AG04450 (cell line): ENCODE measurements at regions not wholly inside any gene's neighbourhood (a gene's known extent, or its start where the extent isn't known, plus 50 kb on each side); places are given as distances from the start of the nearest gene placed in this dataset.

Experiments
- CTCF ChIA-PET: fragments of 300-600, 350-600 bp; formaldehyde crosslinking; extraction: SDS; loops from one replicate; lab custom pipeline; 2022; ENCODE audit warnings: antibody characterized with exemption, inconsistent platforms; lab: Charles Lee
- POLR2A ChIA-PET: fragments of 350-600 bp; formaldehyde crosslinking; extraction: SDS; loops from one replicate; lab custom pipeline; 2021; ENCODE audit warnings: antibody characterized with exemption, inconsistent platforms; lab: Yijun Ruan, JAX
- DNase-seq: peaks from one replicate; pipeline ENCODE4 v3.0.0-alpha.2; 2011; ENCODE audit warnings: low read depth, low spot score
- H3K27ac ChIP-seq: one replicate; pipeline ENCODE4 v1.5.1; 2012; ENCODE audit warnings: low read depth, low read length, control low read depth
- H3K27me3 ChIP-seq: one replicate; pipeline ENCODE4 v1.6.0; 2012; ENCODE audit warnings: low read length; ENCODE audit not compliant: control insufficient read depth, insufficient read depth
- H3K4me3 ChIP-seq: 2 replicates; pipeline ENCODE4 v1.5.1; 2011; ENCODE audit warnings: mild to moderate bottlenecking, low read depth, low read length, control low read depth
- H3K9me3 ChIP-seq: 2 replicates; pipeline ENCODE4 v1.5.1; 2012; ENCODE audit warnings: low read length; ENCODE audit not compliant: control insufficient read depth, insufficient read depth
- CTCF ChIP-seq: IDR thresholded peaks from 2 replicates; pipeline ENCODE4 v1.5.1; 2011; ENCODE audit warnings: low read depth, low read length, control low read depth, inconsistent platforms

GRCh38 chr6:23465912-23466311, 660.1 kb upstream of the NRSN1 start:
- no peak for DNase-seq
- Histone ChIP-seq H3K27me3 (no peaks in the 10 kb centered on the region), H3K27ac (no peak overlapping the region), H3K4me3 (no peak overlapping the region), H3K9me3 (no peaks in the 10 kb centered on the region)
- POLR2A ChIA-PET: no interaction called here
- no peak for TF ChIP-seq CTCF
- CTCF ChIA-PET: no interaction called here

- TF ChIP-seq CTCF: no peak
- no peaks in the 10 kb centered on the region for H3K27me3 ChIP-seq
- H3K9me3 ChIP-seq: no peaks in the 10 kb centered on the region
- POLR2A ChIA-PET: interaction anchor here (0.6 kb wide), 1 partner anchor 847 kb away, joined by 3 read pairs; no protein-coding TSS in a partner anchor
- no peak for DNase-seq
- CTCF ChIA-PET: no interaction called here
- no peak overlapping the region for H3K4me3 ChIP-seq
- no peak overlapping the region for H3K27ac ChIP-seq
These were observed 648.4 kb upstream of the NRSN1 start for GRCh38 chr6:23477586-23477985.

DNA sequence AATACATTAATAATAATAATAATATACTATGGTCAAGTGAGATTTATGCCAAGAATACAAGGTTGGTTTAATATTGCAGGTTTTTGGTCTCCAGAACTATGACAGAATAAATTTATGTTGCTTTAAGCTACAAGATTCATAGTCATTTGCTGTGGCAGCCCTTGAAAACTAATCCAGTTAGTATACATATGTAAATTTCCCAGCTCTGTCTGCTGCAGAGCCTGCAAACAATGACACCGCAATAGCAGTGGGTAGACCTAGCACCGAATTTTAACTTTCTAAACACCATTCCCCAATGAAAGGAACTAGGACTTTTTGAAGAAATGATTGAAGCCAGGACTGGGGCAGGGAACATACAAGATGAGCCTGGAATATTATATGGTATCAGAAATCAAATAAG, 647.7 kb upstream of the NRSN1 start:
- DNase-seq: no peak
- ChIA-PET POLR2A (no interaction called here), CTCF (no interaction called here)
- no peaks in the 10 kb centered on the region for H3K27me3 ChIP-seq
- no peak overlapping the region for H3K27ac ChIP-seq
- TF ChIP-seq CTCF: no peak
- no peaks in the 10 kb centered on the region for H3K9me3 ChIP-seq
- H3K4me3 ChIP-seq: no peak overlapping the region

GRCh38 chr6:23483896-23484295, 642.1 kb upstream of the NRSN1 start:
- no peak for TF ChIP-seq CTCF
- no peak for DNase-seq
- Histone ChIP-seq H3K4me3 (no peak overlapping the region), H3K9me3 (no peaks in the 10 kb centered on the region), H3K27ac (no peak overlapping the region), H3K27me3 (no peaks in the 10 kb centered on the region)
- ChIA-PET POLR2A (no interaction called here), CTCF (no interaction called here)

DNA sequence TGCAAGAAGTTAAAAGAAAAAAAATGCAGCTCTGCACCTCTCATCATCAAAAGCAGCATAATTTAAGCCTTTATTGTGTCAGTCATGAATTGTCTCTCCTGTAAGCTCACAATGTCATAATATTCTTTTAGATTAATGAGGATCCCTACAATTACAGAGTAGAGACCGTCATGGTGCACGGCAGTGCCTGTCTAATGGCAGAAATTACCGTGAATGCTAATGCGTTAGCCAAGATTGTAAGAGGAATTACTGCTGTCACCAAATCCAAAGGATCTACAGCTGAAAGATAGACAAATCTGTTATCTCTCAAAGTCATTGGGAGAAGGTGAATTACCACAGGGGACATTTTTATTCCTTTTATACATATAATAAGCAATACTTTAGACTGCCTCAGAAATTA, 631.6 kb upstream of the NRSN1 start:
- DNase-seq: no peak
- Histone ChIP-seq H3K9me3 (no peaks in the 10 kb centered on the region), H3K27me3 (no peaks in the 10 kb centered on the region), H3K4me3 (no peak overlapping the region), H3K27ac (no peak overlapping the region)
- TF ChIP-seq CTCF: no peak
- ChIA-PET POLR2A (no interaction called here), CTCF (no interaction called here)
